NCI-H187 treated with DMSO at 0.1 percent for 48 hours (cell line): ENCODE measurements at regions not wholly inside any gene's neighbourhood (a gene's known extent, or its start where the extent isn't known, plus 50 kb on each side); places are given as distances from the start of the nearest gene placed in this dataset.
"Not testable (repeated sequence)": the region's sequence is repeated elsewhere in the genome, so short reads cannot be mapped to it uniquely, and the experiment has no call there.

Experiments used
- DNase-seq: peaks from one replicate; lab custom pipeline; 2025; lab: John Stamatoyannopoulos, UW

DNA sequence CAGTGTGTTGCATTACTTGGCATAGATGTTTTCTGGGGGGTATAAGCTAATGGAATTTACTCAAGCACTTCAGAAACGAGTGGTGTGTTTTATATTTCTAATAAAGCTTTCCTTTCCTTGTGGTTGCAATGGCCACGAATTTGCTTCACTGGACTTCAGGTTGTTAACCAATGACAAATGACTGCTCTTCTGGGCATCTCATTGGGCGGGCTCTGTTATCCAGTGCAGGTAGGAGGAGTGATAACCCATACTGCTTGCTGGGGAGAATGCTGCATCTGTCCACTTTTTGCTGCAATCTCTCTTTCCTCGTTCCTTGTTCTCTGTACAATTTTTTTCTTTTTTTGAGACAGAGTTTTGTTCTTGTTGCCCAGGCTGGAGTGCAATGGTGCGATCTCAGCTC is 80.0 kb upstream of the RPH3A start:
- DNase-seq: no peak

DNA sequence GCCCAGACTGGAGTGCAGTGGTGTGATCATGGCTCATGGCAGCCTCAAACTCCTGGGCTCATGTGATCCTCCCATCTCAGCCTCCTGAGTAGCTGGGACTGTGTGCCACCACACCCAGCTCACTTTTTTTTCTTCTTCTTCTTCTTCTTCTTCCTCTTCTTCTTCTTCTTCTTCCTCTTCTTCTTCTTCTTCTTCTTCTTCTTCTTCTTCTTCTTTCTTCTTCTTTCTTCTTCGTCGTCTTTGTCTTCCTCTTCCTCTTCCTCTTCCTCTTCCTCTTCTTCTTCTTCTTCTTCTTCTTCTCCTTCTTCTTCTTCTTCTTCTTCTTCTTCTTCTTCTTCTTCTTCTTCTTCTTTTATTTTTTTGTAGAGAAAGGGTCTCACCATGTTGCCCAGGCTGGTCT is 78.8 kb upstream of the RPH3A start:
- DNase-seq: not testable (repeated sequence)

DNA sequence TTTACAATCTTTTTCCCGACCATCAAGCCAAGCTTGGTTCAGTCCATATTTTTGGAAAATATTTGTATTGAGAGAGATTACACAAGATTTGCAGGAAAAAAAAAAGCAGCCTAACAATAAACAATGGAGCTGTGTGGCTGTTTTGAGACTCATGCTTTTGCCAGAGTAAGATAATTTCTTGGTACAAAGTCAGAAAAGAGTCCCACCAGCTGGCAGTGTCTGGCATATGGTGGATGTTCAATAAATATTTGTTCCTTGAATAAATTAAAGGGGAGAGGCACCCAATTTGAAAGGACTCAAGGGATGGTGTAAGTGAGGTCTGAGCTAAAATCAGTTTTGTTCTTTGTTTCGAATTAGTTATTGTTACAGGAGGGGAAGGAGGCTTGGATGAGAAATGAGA is 78.1 kb upstream of the RPH3A start:
- no peak for DNase-seq

GRCh38 chr12:112714166-112714710 is 77.3 kb upstream of the RPH3A start:
- DNase-seq: no peak

- no peak for DNase-seq
Observed at GRCh38 chr12:112716099-112717093, 75.2 kb upstream of the RPH3A start.

GRCh38 chr12:112728864-112729263 is 62.7 kb upstream of the RPH3A start:
- DNase-seq: no peak

GRCh38 chr12:112734859-112735695 is 56.5 kb upstream of the RPH3A start:
- no peak for DNase-seq

DNA sequence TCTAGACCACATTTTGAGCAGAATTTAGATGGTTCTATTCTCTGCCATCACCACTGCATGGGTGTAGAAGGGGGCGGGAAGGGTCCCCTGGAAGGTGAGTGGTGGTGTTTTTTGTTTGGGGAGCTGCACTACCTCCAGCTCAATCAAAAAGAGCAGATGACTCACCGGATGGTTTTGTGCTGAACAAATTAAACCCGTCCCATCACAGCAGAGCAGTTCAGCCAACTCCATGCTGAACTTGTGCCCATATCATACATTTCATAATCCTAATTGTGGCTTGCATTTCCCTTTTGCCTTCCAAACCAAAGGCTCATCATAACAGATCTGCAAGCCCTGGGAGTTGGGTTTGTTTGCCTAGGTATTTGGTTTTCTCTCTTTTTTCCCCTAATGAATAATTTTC is 53.0 kb upstream of the RPH3A start:
- DNase-seq: no peak

DNA sequence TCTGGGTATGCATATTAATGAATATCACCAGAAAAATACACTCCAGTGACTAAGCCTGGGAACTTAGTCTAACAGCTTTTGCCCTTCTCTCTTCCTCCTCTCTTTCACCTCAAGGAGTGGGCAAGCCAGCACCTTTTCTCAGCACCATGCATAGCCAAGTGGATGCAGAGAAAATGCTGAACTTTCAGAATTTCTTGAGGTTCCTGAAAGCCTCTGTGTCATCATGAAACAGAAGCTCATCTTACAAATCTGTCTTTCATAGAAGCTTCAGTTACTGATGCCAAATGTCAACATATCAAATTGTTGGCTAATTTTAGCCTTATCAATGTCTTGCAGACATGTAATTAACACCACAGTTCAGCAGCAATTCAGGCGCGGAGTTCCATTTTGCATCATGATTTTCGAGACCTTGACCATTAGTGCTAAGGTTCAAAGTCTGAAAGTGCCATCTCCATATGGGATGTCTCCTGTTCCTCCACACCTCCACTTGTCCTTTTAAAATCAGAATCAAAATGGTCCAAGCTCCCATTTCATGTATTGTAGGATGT is 51.1 kb upstream of the RPH3A start:
- DNase-seq: no peak

- DNase-seq: no peak
Observed at GRCh38 chr12:112741106-112741505, 50.4 kb upstream of the RPH3A start.
